BLaER1 (cell line): ENCODE measurements at regions not wholly inside any gene's neighbourhood (a gene's known extent, or its start where the extent isn't known, plus 50 kb on each side); places are given as distances from the start of the nearest gene placed in this dataset.
"Not testable (repeated sequence)": the region's sequence is repeated elsewhere in the genome, so short reads cannot be mapped to it uniquely, and the experiment has no call there.

ENCODE experiments used
- H3K27ac ChIP-seq: shearing (Covaris generic); formaldehyde crosslinking; 2 replicates; pipeline ENCODE4 v1.8.1; 2022
- H3K27me3 ChIP-seq: shearing (Covaris generic); formaldehyde crosslinking; 2 replicates; pipeline ENCODE4 v1.8.1; 2022
- H3K36me3 ChIP-seq: shearing (Covaris generic); formaldehyde crosslinking; 2 replicates; pipeline ENCODE4 v1.8.1; 2022
- H3K4me1 ChIP-seq: shearing (Covaris generic); formaldehyde crosslinking; 2 replicates; pipeline ENCODE4 v1.8.1; 2022
- H3K4me2 ChIP-seq: shearing (Covaris generic); formaldehyde crosslinking; 2 replicates; pipeline ENCODE4 v1.8.1; 2022
- H3K4me3 ChIP-seq: shearing (Covaris generic); formaldehyde crosslinking; 2 replicates; pipeline ENCODE4 v1.8.1; 2022
- H3K9ac ChIP-seq: shearing (Covaris generic); formaldehyde crosslinking; 2 replicates; pipeline ENCODE4 v1.8.1; 2022
- H3K9me3 ChIP-seq: shearing (Covaris generic); formaldehyde crosslinking; 2 replicates; pipeline ENCODE4 v1.8.1; 2022
- H4K20me1 ChIP-seq: shearing (Covaris generic); formaldehyde crosslinking; 2 replicates; pipeline ENCODE4 v1.8.1; 2022
- Cebpa-rat ChIP-seq: shearing (Covaris generic); IDR thresholded peaks from 2 replicates; pipeline ENCODE4 v1.8.1; 2022

GRCh38 chr2:66189553-66189952 is 245.4 kb upstream of the MEIS1 start:
- Histone ChIP-seq H3K27me3 (no peaks in the 10 kb centered on the region), H3K36me3 (no peaks in the 10 kb centered on the region), H3K4me1 (no peaks in the 10 kb centered on the region), H3K4me3 (no peak overlapping the region), H3K9ac (no peak overlapping the region), H3K27ac (no peak overlapping the region), H3K9me3 (no peaks in the 10 kb centered on the region), H3K4me2 (no peak overlapping the region), H4K20me1 (no peaks in the 10 kb centered on the region)
- no peak for TF ChIP-seq Cebpa-rat

GRCh38 chr2:66186537-66186936 is 248.4 kb upstream of the MEIS1 start:
- H4K20me1 ChIP-seq, result no peaks in the 10 kb centered on the region
- no peaks in the 10 kb centered on the region for H3K9me3 ChIP-seq
- no peak overlapping the region for H3K4me3 ChIP-seq
- no peaks in the 10 kb centered on the region for H3K4me1 ChIP-seq
- no peaks in the 10 kb centered on the region for H3K36me3 ChIP-seq
- no peak overlapping the region for H3K9ac ChIP-seq
- H3K27ac ChIP-seq, result no peak overlapping the region
- H3K4me2 ChIP-seq, result no peak overlapping the region
- H3K27me3 ChIP-seq, result no peaks in the 10 kb centered on the region
- no peak for TF ChIP-seq Cebpa-rat

GRCh38 chr2:66185497-66186054 is 249.3 kb upstream of the MEIS1 start:
- Histone ChIP-seq H3K27ac (no peak overlapping the region), H3K9ac (no peak overlapping the region), H3K36me3 (no peaks in the 10 kb centered on the region), H3K4me3 (no peak overlapping the region), H3K4me2 (no peak overlapping the region), H3K9me3 (no peaks in the 10 kb centered on the region), H4K20me1 (no peaks in the 10 kb centered on the region), H3K4me1 (no peaks in the 10 kb centered on the region), H3K27me3 (no peaks in the 10 kb centered on the region)
- no peak for TF ChIP-seq Cebpa-rat

GRCh38 chr2:66177128-66177796 is 257.7 kb upstream of the MEIS1 start:
- not testable (repeated sequence) for H3K9ac ChIP-seq, H3K27me3 ChIP-seq, H3K4me1 ChIP-seq, H3K36me3 ChIP-seq, H4K20me1 ChIP-seq, H3K4me3 ChIP-seq, H3K9me3 ChIP-seq, H3K27ac ChIP-seq, H3K4me2 ChIP-seq

GRCh38 chr2:66174491-66174890 is 260.4 kb upstream of the MEIS1 start:
- no peak overlapping the region for H3K4me2 ChIP-seq
- H3K36me3 ChIP-seq, result no peaks in the 10 kb centered on the region
- TF ChIP-seq Cebpa-rat, result no peak

GRCh38 chr2:66173645-66174044 is 261.3 kb upstream of the MEIS1 start:
- Histone ChIP-seq H3K9me3 (no peaks in the 10 kb centered on the region), H3K27me3 (no peaks in the 10 kb centered on the region), H3K9ac (no peak overlapping the region), H3K4me3 (no peak overlapping the region), H3K4me2 (no peak overlapping the region), H3K36me3 (no peaks in the 10 kb centered on the region), H3K4me1 (no peaks in the 10 kb centered on the region), H3K27ac (no peak overlapping the region), H4K20me1 (no peaks in the 10 kb centered on the region)
- no peak for TF ChIP-seq Cebpa-rat

More at GRCh38 chr2:66174491-66174890, 260.4 kb upstream of the MEIS1 start:
- no peaks in the 10 kb centered on the region for H3K27me3 ChIP-seq
- no peak overlapping the region for H3K27ac ChIP-seq
- H3K4me1 ChIP-seq, result no peaks in the 10 kb centered on the region
- no peak overlapping the region for H3K4me3 ChIP-seq
- no peak overlapping the region for H3K9ac ChIP-seq
- no peaks in the 10 kb centered on the region for H3K9me3 ChIP-seq
- H4K20me1 ChIP-seq, result no peaks in the 10 kb centered on the region

- H3K4me1 ChIP-seq, result no peaks in the 10 kb centered on the region
- no peak overlapping the region for H3K4me2 ChIP-seq
- no peaks in the 10 kb centered on the region for H4K20me1 ChIP-seq
- no peak overlapping the region for H3K9ac ChIP-seq
- H3K9me3 ChIP-seq, result no peaks in the 10 kb centered on the region
- H3K4me3 ChIP-seq, result no peak overlapping the region
- H3K27ac ChIP-seq, result no peak overlapping the region
- H3K36me3 ChIP-seq, result no peaks in the 10 kb centered on the region
- TF ChIP-seq Cebpa-rat, result no peak
- no peaks in the 10 kb centered on the region for H3K27me3 ChIP-seq
Measured at GRCh38 chr2:66171530-66171929, 263.4 kb upstream of the MEIS1 start.

GRCh38 chr2:66170744-66171330 is 264.1 kb upstream of the MEIS1 start:
- Histone ChIP-seq H3K9me3 (no peaks in the 10 kb centered on the region), H3K9ac (no peak overlapping the region), H3K4me3 (no peak overlapping the region), H3K36me3 (no peaks in the 10 kb centered on the region), H3K4me2 (no peak overlapping the region), H3K4me1 (no peaks in the 10 kb centered on the region), H3K27me3 (no peaks in the 10 kb centered on the region), H4K20me1 (no peaks in the 10 kb centered on the region), H3K27ac (no peak overlapping the region)
- no peak for TF ChIP-seq Cebpa-rat

- H4K20me1 ChIP-seq, result no peaks in the 10 kb centered on the region
- H3K4me1 ChIP-seq, result no peaks in the 10 kb centered on the region
- H3K27ac ChIP-seq, result no peak overlapping the region
- no peak overlapping the region for H3K9ac ChIP-seq
- H3K27me3 ChIP-seq, result no peaks in the 10 kb centered on the region
- H3K9me3 ChIP-seq, result no peaks in the 10 kb centered on the region
- no peak for TF ChIP-seq Cebpa-rat
- H3K36me3 ChIP-seq, result no peaks in the 10 kb centered on the region
- H3K4me3 ChIP-seq, result no peak overlapping the region
- H3K4me2 ChIP-seq, result no peak overlapping the region
Measured at GRCh38 chr2:66169076-66169475, 265.8 kb upstream of the MEIS1 start.

- Histone ChIP-seq H3K27ac (no peak overlapping the region), H3K4me3 (no peak overlapping the region), H3K9me3 (no peaks in the 10 kb centered on the region), H3K4me1 (no peaks in the 10 kb centered on the region), H3K9ac (no peak overlapping the region), H3K27me3 (no peaks in the 10 kb centered on the region), H4K20me1 (no peaks in the 10 kb centered on the region), H3K36me3 (no peaks in the 10 kb centered on the region), H3K4me2 (no peak overlapping the region)
- no peak for TF ChIP-seq Cebpa-rat
Measured at GRCh38 chr2:66164470-66164869, 270.5 kb upstream of the MEIS1 start.
